NCI-H2081 (cell line): ENCODE measurements at regions not wholly inside any gene's neighbourhood (a gene's known extent, or its start where the extent isn't known, plus 50 kb on each side); places are given as distances from the start of the nearest gene placed in this dataset.

Experiments used
- DNase-seq, 2 experiments: peaks; one replicate each; lab custom pipeline; 2025; lab: John Stamatoyannopoulos, UW

- DNase-seq, result no peak
Measured at GRCh38 chr9:11323457-11323856, 710.7 kb upstream of the PTPRD start.

- DNase-seq, result no peak
Measured at GRCh38 chr9:11326231-11326630, 713.4 kb upstream of the PTPRD start.

- peak in 1 of 2 experiments; percentile 26 for DNase-seq
Measured at GRCh38 chr9:11328326-11328725, 715.5 kb upstream of the PTPRD start.

GRCh38 chr9:11335011-11335410, 722.2 kb upstream of the PTPRD start:
- DNase-seq, result no peak

- DNase-seq, result no peak
Measured at GRCh38 chr9:11338130-11338529, 725.3 kb upstream of the PTPRD start.

GRCh38 chr9:11340654-11341053, 727.9 kb upstream of the PTPRD start:
- no peak for DNase-seq

- no peak for DNase-seq
Measured at GRCh38 chr9:11347437-11347836, 734.6 kb upstream of the PTPRD start.

GRCh38 chr9:11348366-11348765, 735.6 kb upstream of the PTPRD start:
- DNase-seq, result no peak

- DNase-seq, result no peak
Measured at GRCh38 chr9:11349187-11349586, 736.4 kb upstream of the PTPRD start.

GRCh38 chr9:11352612-11353011, 739.8 kb upstream of the PTPRD start:
- peak in 1 of 2 experiments; percentile 80 for DNase-seq

- DNase-seq, result no peak
Measured at GRCh38 chr9:11356067-11356466, 743.3 kb upstream of the PTPRD start.

GRCh38 chr9:11366585-11367129, 753.9 kb upstream of the PTPRD start:
- no peak for DNase-seq

- DNase-seq, result no peak
Measured at GRCh38 chr9:11374926-11375325, 762.1 kb upstream of the PTPRD start.

GRCh38 chr9:11402621-11403020, 789.8 kb upstream of the PTPRD start:
- no peak for DNase-seq

- DNase-seq, result no peak
Measured at GRCh38 chr9:11414241-11414640, 801.4 kb upstream of the PTPRD start.

- DNase-seq, result no peak
Measured at GRCh38 chr9:11417782-11418181, 805.0 kb upstream of the PTPRD start.

GRCh38 chr9:11431490-11431889, 818.7 kb upstream of the PTPRD start:
- no peak for DNase-seq

- DNase-seq, result no peak
Measured at GRCh38 chr9:11432361-11432760, 819.6 kb upstream of the PTPRD start.

GRCh38 chr9:11443631-11444030, 830.8 kb upstream of the PTPRD start:
- no peak for DNase-seq

GRCh38 chr9:11457825-11458790, 845.3 kb upstream of the PTPRD start:
- peak in 1 of 2 experiments; percentile 56 for DNase-seq

- DNase-seq, result no peak
Measured at GRCh38 chr9:11469745-11470144, 856.9 kb upstream of the PTPRD start.

- DNase-seq, result no peak
Measured at GRCh38 chr9:11471321-11471720, 858.5 kb upstream of the PTPRD start.

GRCh38 chr9:11500780-11501179, 888.0 kb upstream of the PTPRD start:
- no peak for DNase-seq
